Stimulated activated CD4-positive, alpha-beta T cell treated with anti-CD3 and anti-CD28 coated beads, Interleukin-1b, Interleukin-23, amount 100 ng/mL, for 4 hours (primary cell): ENCODE measurements at regions not wholly inside any gene's neighbourhood (a gene's known extent, or its start where the extent isn't known, plus 50 kb on each side); places are given as distances from the start of the nearest gene placed in this dataset.

Source experiments
- DNase-seq, 2 donors: peaks; one replicate each; pipeline ENCODE4 v3.0.0-alpha.2; 2020; ENCODE audit warnings: low read depth in 2 of 2

GRCh38 chr1:43065616-43066399 lies 106.3 kb downstream of the EBNA1BP2 start:
- DNase-seq: no peak

GRCh38 chr1:43065191-43065590 lies 106.5 kb upstream of the SLC2A1 start:
- DNase-seq: no peak

- DNase-seq: no peak
These were observed 104.9 kb upstream of the SLC2A1 start for GRCh38 chr1:43063394-43064219.

- no peak for DNase-seq
These were observed 103.9 kb upstream of the SLC2A1 start for GRCh38 chr1:43062527-43063095.

GRCh38 chr1:43061757-43062156 lies 103.1 kb upstream of the SLC2A1 start:
- no peak for DNase-seq

- no peak for DNase-seq
These were observed 101.2 kb upstream of the SLC2A1 start for GRCh38 chr1:43059640-43060574.

- no peak for DNase-seq
These were observed 100.1 kb upstream of the SLC2A1 start for GRCh38 chr1:43058545-43059360.

GRCh38 chr1:43058056-43058455 lies 99.4 kb upstream of the SLC2A1 start:
- DNase-seq: no peak

- DNase-seq: no peak
These were observed 98.9 kb upstream of the SLC2A1 start for GRCh38 chr1:43057567-43057966.

- no peak for DNase-seq
These were observed 98.3 kb upstream of the SLC2A1 start for GRCh38 chr1:43056981-43057391.

GRCh38 chr1:43056460-43056859 lies 97.8 kb upstream of the SLC2A1 start:
- no peak for DNase-seq

GRCh38 chr1:43054961-43055360 lies 96.3 kb upstream of the SLC2A1 start:
- no peak for DNase-seq

GRCh38 chr1:43052786-43053439 lies 94.2 kb upstream of the SLC2A1 start:
- no peak for DNase-seq

GRCh38 chr1:43052322-43052721 lies 93.7 kb upstream of the SLC2A1 start:
- DNase-seq: no peak

GRCh38 chr1:43049481-43049880 lies 90.8 kb upstream of the SLC2A1 start:
- DNase-seq: no peak

GRCh38 chr1:43048601-43049011 lies 89.9 kb upstream of the SLC2A1 start:
- DNase-seq: no peak

- no peak for DNase-seq
These were observed 88.5 kb upstream of the SLC2A1 start for GRCh38 chr1:43047135-43047534.

GRCh38 chr1:43044572-43045361 lies 86.1 kb upstream of the SLC2A1 start:
- DNase-seq: no peak

GRCh38 chr1:43043695-43044094 lies 85.0 kb upstream of the SLC2A1 start:
- no peak for DNase-seq
